Fibroblast of the aortic adventitia (primary cell): ENCODE measurements at regions not wholly inside any gene's neighbourhood (a gene's known extent, or its start where the extent isn't known, plus 50 kb on each side); places are given as distances from the start of the nearest gene placed in this dataset.

ENCODE experiments used
- DNase-seq: peaks from one replicate; pipeline ENCODE4 v3.0.0-alpha.2; 2010; ENCODE audit warnings: low read depth
- H3K4me3 ChIP-seq: 2 replicates; pipeline ENCODE4 v1.5.1; 2011; ENCODE audit warnings: low read depth, mild to moderate bottlenecking, control low read depth, low read length, moderate library complexity
- CTCF ChIP-seq: IDR thresholded peaks from 2 replicates; pipeline ENCODE4 v1.5.1; 2011; ENCODE audit warnings: mild to moderate bottlenecking, low read length, control low read depth, inconsistent platforms; ENCODE audit not compliant: insufficient read depth

- DNase-seq = no peak
- TF ChIP-seq CTCF = no peak
- H3K4me3 ChIP-seq = no peak overlapping the region
These were observed 1330.2 kb upstream of the TENM4 start for GRCh38 chr11:80771017-80771416.

- no peak overlapping the region for H3K4me3 ChIP-seq
- DNase-seq = no peak
- TF ChIP-seq CTCF = no peak
These were observed 1318.0 kb upstream of the TENM4 start for GRCh38 chr11:80758787-80759186.

- no peak overlapping the region for H3K4me3 ChIP-seq
- no peak for TF ChIP-seq CTCF
- no peak for DNase-seq
These were observed 1307.5 kb upstream of the TENM4 start for GRCh38 chr11:80748207-80748925.

- no peak for DNase-seq
- TF ChIP-seq CTCF = no peak
- no peak overlapping the region for H3K4me3 ChIP-seq
These were observed 1305.5 kb upstream of the TENM4 start for GRCh38 chr11:80746300-80746699.

GRCh38 chr11:80745416-80745815 lies 1304.6 kb upstream of the TENM4 start:
- no peak overlapping the region for H3K4me3 ChIP-seq
- TF ChIP-seq CTCF = no peak
- no peak for DNase-seq

- no peak for DNase-seq
- TF ChIP-seq CTCF = no peak
- no peak overlapping the region for H3K4me3 ChIP-seq
These were observed 1293.0 kb upstream of the TENM4 start for GRCh38 chr11:80733790-80734189.

GRCh38 chr11:80733361-80733760 lies 1292.5 kb upstream of the TENM4 start:
- no peak overlapping the region for H3K4me3 ChIP-seq
- DNase-seq = no peak
- no peak for TF ChIP-seq CTCF
